ENCODE measurements at regions not wholly inside any gene's neighbourhood (a gene's known extent, or its start where the extent isn't known, plus 50 kb on each side); places are given as distances from the start of the nearest gene placed in this dataset.

DNA sequence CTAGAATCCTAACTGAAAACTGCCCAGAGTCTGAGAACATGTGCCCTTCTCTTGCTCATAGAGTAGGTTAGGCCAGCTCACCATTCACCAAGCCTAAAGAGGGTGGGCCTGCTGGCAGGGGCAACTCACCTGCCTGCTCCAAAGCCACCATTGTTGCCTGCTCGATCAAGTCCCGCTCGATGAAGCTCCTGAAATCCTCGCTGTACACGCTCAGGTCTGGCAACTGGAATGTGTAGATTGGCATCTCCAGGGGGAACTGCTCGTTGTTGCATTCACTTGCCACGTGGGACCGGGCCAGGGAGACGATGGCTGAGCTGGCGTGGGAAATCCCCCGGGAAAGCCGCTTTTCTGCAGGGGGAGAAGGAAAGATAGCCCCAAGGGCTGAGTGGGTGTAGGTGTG is 232.2 kb downstream of the KLF13 start:
- TF ChIP-seq, protein P1, sequence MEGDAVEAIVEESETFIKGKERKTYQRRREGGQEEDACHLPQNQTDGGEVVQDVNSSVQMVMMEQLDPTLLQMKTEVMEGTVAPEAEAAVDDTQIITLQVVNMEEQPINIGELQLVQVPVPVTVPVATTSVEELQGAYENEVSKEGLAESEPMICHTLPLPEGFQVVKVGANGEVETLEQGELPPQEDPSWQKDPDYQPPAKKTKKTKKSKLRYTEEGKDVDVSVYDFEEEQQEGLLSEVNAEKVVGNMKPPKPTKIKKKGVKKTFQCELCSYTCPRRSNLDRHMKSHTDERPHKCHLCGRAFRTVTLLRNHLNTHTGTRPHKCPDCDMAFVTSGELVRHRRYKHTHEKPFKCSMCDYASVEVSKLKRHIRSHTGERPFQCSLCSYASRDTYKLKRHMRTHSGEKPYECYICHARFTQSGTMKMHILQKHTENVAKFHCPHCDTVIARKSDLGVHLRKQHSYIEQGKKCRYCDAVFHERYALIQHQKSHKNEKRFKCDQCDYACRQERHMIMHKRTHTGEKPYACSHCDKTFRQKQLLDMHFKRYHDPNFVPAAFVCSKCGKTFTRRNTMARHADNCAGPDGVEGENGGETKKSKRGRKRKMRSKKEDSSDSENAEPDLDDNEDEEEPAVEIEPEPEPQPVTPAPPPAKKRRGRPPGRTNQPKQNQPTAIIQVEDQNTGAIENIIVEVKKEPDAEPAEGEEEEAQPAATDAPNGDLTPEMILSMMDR (IDR thresholded peaks at IDR 0.05) = no peak
- TF ChIP-seq EP300 (IDR thresholded peaks at IDR 0.05) = no peak
